ENCODE measurements at regions not wholly inside any gene's neighbourhood (a gene's known extent, or its start where the extent isn't known, plus 50 kb on each side); places are given as distances from the start of the nearest gene placed in this dataset.
"Not testable (repeated sequence)": the region's sequence is repeated elsewhere in the genome, so short reads cannot be mapped to it uniquely, and the experiment has no call there.

GRCh38 chr4:1589098-1589497 is 95.0 kb downstream of the FAM53A start:
- no peak for DNase-seq (ENCODE audit: low read depth in 1 of 2, low spot score in 1 of 2)

GRCh38 chr4:1588306-1588705 is 95.8 kb downstream of the FAM53A start:
- no peak for DNase-seq (ENCODE audit: low read depth in 1 of 2, low spot score in 1 of 2)

GRCh38 chr4:1584498-1584897 is 99.6 kb downstream of the FAM53A start:
- DNase-seq (ENCODE audit: low read depth in 1 of 2, low spot score in 1 of 2), result no peak

DNA sequence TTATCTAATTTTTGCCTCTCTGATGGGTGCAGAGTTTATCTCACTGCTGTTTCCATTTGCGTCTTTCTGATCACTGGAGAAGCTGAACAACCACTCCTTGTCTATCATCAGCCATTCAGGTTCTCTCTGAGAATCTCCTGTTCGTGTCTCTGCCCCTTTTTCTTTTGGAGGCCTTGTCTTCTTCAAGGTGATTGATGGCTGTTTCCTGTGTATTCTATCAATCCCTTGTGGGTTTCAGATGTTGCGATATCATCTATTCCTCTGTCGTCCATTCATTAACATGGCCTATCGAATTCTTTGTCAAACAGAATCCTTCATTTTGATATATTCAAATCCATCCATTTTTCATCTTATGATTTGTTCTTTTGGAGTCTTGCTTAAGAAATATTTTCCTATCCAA is 100.3 kb downstream of the FAM53A start:
- DNase-seq (ENCODE audit: low read depth in 1 of 2, low spot score in 1 of 2), result no peak

- no peak for DNase-seq (ENCODE audit: low read depth in 1 of 2, low spot score in 1 of 2)
Measured at GRCh38 chr4:1583051-1583785, 100.9 kb downstream of the FAM53A start.

GRCh38 chr4:1582227-1582626 is 101.9 kb downstream of the FAM53A start:
- DNase-seq (ENCODE audit: low read depth in 1 of 2, low spot score in 1 of 2), result no peak

GRCh38 chr4:1581164-1581894 is 102.8 kb downstream of the FAM53A start:
- DNase-seq (ENCODE audit: low read depth in 1 of 2, low spot score in 1 of 2), result peak; percentile 74 to 78

- not testable (repeated sequence) for DNase-seq (ENCODE audit: low read depth in 1 of 2, low spot score in 1 of 2)
Measured at GRCh38 chr4:1580692-1581012, 103.5 kb downstream of the FAM53A start.

DNA sequence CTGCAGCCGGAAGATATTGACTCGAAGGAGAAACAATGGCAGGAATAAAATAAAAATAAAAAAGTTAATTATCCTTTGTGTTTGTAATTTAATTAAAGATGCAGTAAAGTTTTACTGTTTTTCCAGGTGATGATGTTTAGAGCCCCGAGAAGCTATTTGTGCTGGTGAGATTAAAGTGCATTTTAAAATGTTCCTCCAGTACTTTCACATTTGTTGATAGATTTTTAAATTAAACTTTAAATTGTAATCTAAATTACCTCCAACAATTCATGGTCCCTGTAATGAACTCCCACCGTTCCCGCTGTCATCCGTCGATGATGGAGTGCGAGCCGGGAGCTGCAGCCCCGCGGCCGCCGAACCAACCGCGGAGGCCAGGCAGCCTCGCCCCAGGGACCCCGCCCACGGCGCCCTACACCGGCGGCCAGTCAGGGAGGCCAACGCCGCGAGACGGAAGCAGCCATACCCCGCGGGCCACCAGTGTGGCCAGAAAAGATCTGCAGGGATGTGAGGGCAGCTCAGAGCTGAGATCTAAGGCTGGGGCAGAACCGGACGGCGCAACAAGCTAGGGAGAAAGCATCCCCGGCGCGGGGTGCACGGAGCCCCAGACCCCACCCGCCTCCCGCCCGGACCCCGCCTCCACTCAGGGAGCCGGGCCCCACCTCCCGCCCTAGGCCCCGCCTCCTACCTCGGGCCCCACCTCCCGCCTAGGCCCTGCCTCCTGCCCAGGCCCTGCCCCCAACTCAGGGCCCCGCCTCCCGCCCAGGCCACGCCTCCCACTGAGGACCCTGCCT is 104.0 kb downstream of the FAM53A start:
- peak; percentile 89 to 91 for DNase-seq (ENCODE audit: low read depth in 1 of 2, low spot score in 1 of 2)

GRCh38 chr4:1579001-1579900 is 104.9 kb downstream of the FAM53A start:
- DNase-seq (ENCODE audit: low read depth in 1 of 2, low spot score in 1 of 2), result peak; percentile 53 to 63

DNA sequence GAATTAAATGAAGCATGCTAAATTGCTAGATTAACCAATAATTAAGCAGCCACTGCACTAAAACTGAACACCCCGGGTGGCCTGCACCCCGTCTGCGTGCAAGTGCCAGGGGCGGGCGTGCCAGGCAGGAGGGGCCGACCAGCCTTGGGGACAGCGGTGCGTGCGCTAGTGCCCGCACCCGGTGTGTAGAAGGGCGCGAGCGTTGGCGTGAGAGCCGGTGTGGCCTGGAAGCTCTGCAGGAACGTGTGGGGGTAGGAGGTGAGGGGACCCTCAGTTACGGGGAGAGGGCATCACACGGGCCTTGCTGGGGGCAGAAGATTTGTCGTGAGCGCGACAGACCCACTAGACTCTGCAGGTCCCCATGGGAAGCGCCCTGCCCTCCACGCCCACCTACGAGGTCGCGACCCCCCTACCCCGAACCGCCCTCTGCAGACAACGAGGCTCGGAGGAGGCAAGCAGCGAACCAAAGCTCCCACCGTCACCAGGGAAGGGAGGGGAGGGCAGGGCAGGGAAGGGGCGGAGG is 105.8 kb downstream of the FAM53A start:
- DNase-seq (ENCODE audit: low read depth in 1 of 2, low spot score in 1 of 2), result no peak

DNA sequence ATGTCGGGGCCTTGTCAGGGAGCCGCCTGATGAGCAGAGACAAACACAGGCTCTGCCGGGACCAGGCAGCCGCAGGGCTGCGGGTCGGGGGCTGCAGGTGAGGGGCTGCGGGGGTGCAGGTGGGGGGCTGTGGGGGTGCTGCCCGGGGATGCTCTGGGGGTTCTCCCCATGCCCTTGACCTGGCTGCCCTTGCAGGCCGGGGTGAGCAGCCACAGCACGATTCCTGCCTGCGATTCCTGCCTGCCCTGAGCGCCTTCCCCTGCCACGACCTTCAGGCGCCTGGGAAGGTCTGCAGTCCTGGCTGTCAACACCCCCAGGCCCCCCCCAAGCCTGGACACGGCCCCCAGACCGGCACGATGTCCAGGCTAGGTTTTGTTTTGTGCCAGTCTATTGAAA is 106.3 kb downstream of the FAM53A start:
- no peak for DNase-seq (ENCODE audit: low read depth in 1 of 2, low spot score in 1 of 2)

GRCh38 chr4:1576961-1577821 is 106.9 kb downstream of the FAM53A start:
- no peak for DNase-seq (ENCODE audit: low read depth in 1 of 2, low spot score in 1 of 2)

- no peak for DNase-seq (ENCODE audit: low read depth in 1 of 2, low spot score in 1 of 2)
Measured at GRCh38 chr4:1576304-1576960, 107.7 kb downstream of the FAM53A start.

- no peak for DNase-seq (ENCODE audit: low read depth in 1 of 2, low spot score in 1 of 2)
Measured at GRCh38 chr4:1575418-1576303, 108.5 kb downstream of the FAM53A start.

DNA sequence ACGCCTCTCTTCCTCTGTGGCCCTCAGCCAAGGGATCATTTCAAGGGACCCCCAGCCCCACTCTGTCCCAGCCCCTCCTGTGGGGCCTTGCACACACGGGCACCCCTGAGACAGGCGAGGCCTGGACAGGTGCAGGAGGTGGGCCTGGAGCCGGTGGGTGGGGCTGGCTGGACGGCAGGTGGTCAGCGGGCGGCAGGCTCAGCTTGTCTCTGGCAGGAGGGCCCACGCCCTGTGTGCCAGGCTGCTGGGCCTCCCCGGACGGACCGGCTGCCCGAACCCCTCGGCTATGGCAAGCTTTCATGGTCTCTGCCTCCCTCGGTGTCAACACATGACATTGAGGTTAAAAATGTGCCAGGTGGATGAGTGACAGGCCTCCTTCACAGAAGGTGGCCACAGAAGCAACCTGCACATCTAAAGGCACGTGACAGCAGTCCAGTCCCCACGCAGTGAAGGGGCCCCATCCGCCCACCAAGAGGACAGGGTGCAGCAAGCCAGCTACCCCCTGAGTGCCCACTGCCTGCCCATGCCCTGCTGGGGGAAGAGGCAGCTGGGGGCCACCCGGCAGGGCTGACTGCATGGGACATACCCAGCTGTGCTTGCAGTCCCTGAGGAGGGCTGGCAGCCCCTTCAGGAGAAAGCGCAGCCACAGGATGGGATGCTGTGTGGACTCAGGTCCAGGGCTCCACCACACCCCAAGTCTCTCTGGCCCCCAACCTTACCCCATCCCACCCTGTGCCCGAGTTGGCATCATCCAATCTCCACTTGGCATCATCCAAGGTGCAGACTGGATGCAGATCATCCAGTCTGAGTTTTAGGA is 109.3 kb downstream of the FAM53A start:
- DNase-seq (ENCODE audit: low read depth in 1 of 2, low spot score in 1 of 2), result no peak

DNA sequence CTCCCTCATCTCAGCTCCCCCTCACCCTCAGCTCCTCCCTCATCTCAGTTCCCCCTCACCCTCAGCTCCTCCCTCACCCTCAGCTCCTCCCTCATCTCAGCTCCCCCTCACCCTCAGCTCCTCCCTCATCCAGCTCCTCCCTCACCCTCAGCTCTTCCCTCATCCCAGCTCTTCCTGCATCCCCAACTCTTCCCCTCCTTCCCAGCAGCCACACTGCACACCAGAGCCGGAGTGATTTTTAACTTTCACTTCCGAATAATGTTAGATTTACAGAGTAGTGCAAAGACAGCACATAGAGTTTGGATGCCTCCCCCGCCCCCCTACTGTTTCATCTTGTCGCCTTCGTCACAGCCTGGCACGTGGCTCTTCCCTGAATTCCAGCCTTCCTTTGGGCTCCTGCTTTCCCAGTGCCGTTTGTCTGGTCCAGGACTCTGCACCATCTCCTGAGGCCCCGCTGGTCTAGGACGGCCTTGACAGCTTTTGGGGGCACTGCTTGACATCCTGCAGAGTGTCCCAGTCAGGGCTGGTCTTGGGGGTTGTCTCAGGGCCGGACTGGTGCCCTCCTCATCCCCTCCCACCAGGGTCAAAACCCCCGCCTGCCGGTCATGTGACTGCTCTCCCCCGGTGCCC is 110.2 kb downstream of the FAM53A start:
- DNase-seq (ENCODE audit: low read depth in 1 of 2, low spot score in 1 of 2), result no peak

Measured in stimulated activated CD4-positive, alpha-beta T cell treated with anti-CD3 and anti-CD28 coated beads, Interleukin-15, amount 100 ng/mL, for 1 hour (primary cell).